HG03575 (cell line): ENCODE measurements at regions not wholly inside any gene's neighbourhood (a gene's known extent, or its start where the extent isn't known, plus 50 kb on each side); places are given as distances from the start of the nearest gene placed in this dataset.

Experiments
- ATAC-seq: cut with Tn5 transposase; IDR thresholded peaks from one replicate; pipeline ENCODE4 v1.9.1; 2021; ENCODE audit not compliant: unreplicated experiment, insufficient number of reproducible peaks, low FRiP score; ENCODE audit errors: extremely low read depth

DNA sequence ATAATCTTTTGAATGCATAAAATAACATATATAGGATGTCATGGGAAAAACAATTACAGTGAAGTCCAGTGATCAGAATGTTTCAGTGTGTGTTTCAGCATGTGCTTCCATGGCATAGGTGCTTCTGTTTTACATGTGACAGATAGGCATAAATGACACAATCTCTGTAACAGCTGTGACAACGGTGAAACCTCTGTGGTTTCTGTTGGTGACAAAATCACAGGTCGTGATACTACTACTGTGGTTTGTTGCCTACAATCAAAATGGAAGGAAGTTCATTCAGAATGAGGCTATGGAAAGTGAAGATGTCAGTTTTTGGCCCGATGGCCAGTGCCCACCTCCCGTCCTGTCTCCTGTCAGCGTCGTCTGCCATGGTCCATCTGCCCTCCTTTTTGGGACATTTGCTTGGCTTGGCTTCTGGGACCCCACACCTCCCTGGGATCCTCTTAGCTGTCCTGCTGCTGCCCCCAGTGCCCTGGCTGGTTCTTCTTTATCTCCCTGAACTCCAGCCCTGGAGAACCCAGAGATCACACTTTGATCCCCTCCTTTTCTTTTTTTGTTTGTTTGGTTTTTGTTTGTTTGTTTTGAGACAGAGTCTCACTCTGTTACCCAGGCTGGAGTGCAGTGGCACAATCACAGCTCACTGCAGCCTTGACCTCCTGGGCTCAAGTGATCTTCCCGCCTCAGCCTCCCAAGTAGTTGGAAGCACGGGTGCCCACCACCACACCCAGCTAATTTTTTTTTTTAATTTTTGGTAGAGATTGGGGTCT lies 79.3 kb upstream of the NAA20 start:
- ATAC-seq: no peak

DNA sequence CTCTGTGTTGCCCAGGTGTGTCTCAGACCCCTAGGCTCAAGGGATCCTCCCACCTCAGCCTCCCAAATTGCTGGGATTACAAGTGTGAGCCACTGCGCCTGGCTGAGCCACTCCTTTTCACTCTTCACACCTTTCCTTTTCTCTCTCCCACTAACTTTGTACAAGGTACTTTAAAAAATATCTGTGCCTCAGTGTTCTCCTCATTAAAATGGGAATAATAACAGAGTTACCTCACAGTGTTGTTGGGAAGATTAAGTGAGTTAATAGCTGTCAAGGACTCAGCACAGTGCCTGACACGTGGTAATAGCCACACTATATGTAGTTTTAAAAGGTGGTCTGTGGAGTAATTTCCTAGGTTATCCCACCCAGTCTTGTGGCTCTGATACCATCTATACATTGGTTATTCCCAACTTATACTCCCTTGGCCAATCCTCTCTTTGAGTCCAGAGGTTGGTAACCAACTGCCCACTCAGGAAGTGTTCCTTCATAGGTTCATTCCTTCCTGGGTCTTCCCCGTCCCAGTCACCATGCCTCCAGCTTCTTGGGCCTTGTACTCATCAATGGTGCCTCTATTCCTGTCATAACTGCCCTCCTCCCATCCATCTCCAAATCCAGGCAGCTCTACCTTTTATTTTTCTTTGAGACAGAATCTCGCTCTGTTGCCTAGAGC lies 78.6 kb upstream of the NAA20 start:
- no peak for ATAC-seq

- no peak for ATAC-seq
Measured at GRCh38 chr20:19940988-19941460, 76.1 kb upstream of the NAA20 start.

GRCh38 chr20:19942611-19943010 lies 74.6 kb upstream of the NAA20 start:
- ATAC-seq: no peak

GRCh38 chr20:19943061-19943521 lies 74.1 kb upstream of the NAA20 start:
- ATAC-seq: no peak

- no peak for ATAC-seq
Measured at GRCh38 chr20:19944772-19945459, 72.2 kb upstream of the NAA20 start.

GRCh38 chr20:19945732-19946670 lies 71.2 kb upstream of the NAA20 start:
- ATAC-seq: no peak

GRCh38 chr20:19947611-19948264 lies 69.4 kb upstream of the NAA20 start:
- peak; percentile 48 for ATAC-seq

GRCh38 chr20:19949195-19949867 lies 67.8 kb upstream of the NAA20 start:
- ATAC-seq: no peak

- ATAC-seq: no peak
Measured at GRCh38 chr20:19950042-19950441, 67.1 kb upstream of the NAA20 start.

DNA sequence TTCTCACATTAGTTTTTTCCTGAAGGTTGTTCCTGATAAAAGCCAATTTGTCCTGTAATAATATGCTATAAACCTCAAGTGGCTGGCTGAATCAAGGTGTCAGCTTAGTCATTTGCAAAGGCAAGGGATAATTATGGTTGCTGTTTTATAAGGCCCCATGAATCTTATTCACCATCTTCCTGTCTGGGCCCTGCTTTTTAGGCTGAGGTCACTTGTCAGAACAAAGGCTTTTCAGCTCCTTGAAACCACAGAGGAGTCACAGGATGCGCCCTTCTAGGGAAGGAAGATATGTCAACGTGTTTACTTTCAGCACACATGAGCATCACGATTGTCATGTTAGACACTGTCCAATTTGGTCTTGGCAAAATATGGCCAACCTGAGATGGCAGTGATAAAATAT lies 64.8 kb upstream of the NAA20 start:
- ATAC-seq: no peak

GRCh38 chr20:19953606-19954005 lies 63.6 kb upstream of the NAA20 start:
- ATAC-seq: no peak

GRCh38 chr20:19956976-19957375 lies 60.2 kb upstream of the NAA20 start:
- no peak for ATAC-seq

DNA sequence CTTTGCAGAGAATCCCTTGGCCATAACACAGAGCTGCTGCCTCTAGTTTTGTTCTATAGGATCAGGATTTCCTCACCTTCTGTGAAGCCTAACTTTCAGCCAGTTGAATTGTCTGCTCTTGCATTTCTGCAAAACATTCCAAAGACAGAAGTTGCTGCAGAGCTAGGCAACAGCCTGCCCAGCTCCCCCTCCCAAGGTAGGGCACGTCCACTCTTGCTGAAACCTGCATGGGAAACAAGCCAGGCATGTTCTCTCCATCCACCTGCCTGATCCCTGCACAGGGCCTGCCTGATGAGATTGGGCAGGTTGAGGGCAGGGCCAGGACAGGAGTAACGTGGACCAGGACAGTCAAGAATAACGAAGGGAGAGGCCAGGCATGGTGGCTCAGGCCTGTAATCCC lies 58.9 kb upstream of the NAA20 start:
- ATAC-seq: no peak

- no peak for ATAC-seq
Measured at GRCh38 chr20:19958928-19959327, 58.2 kb upstream of the NAA20 start.

- ATAC-seq: no peak
Measured at GRCh38 chr20:19960745-19961144, 56.4 kb upstream of the NAA20 start.

GRCh38 chr20:19961293-19961692 lies 55.9 kb upstream of the NAA20 start:
- ATAC-seq: no peak

DNA sequence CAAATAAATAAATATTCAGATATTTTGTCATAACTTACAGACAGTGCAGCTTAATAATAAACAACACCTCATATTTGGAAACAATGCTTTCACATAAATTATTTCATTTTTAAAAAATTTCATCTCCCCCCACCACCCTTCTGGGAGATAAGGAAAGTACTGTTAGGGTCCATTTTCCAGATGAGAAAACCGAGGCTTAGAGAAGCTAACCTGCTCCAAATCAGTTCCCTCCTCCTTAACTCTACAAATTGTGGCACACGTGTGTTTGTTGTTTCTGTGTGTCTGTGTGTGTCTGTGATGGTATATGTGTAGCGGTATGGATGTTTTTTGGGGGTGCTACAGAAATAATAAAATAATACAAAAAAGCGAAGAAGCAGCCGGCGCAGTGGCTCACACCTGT lies 54.2 kb upstream of the NAA20 start:
- ATAC-seq: no peak
